ENCODE measurements at regions not wholly inside any gene's neighbourhood (a gene's known extent, or its start where the extent isn't known, plus 50 kb on each side); places are given as distances from the start of the nearest gene placed in this dataset.

DNA sequence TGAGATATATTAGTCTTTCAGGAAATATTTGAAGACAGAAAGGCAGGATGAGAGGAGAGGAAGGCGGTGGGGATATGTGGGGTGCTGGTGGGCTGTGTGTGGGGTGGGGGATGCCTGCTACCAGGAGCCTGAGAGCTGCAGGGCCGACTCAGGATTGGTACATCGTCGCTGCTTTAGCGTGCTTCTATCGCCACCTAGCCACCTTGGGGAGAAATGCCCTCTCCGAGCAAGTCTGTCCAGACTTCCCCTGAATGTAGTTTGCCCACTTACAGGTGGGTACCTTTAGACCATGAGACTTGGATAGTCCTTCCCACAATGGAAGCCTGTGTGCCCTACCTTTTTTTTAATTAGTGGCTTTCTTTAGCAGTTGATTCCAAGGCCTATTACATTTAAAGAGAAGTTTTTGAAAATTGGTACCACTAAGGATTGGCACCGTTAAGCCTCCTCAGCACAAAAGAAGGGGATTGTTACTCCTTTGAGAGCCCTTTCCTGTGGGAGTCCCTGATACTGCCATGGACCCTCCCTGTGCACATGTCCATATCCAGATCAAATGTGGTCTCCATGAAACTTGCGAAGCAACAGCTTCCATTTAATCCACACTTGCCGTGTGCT, 114.1 kb upstream of the NDUFV2 start:
- TF ChIP-seq HOXC10 (CRISPR knock-in tag; IDR thresholded peaks at IDR 0.05) = no peak
- TF ChIP-seq, protein P1, sequence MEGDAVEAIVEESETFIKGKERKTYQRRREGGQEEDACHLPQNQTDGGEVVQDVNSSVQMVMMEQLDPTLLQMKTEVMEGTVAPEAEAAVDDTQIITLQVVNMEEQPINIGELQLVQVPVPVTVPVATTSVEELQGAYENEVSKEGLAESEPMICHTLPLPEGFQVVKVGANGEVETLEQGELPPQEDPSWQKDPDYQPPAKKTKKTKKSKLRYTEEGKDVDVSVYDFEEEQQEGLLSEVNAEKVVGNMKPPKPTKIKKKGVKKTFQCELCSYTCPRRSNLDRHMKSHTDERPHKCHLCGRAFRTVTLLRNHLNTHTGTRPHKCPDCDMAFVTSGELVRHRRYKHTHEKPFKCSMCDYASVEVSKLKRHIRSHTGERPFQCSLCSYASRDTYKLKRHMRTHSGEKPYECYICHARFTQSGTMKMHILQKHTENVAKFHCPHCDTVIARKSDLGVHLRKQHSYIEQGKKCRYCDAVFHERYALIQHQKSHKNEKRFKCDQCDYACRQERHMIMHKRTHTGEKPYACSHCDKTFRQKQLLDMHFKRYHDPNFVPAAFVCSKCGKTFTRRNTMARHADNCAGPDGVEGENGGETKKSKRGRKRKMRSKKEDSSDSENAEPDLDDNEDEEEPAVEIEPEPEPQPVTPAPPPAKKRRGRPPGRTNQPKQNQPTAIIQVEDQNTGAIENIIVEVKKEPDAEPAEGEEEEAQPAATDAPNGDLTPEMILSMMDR (tag by site-specific recombination; IDR thresholded peaks at IDR 0.05) = peak; percentile 78
- no peak for TF ChIP-seq ZNF184 (tag by site-specific recombination; IDR thresholded peaks at IDR 0.05)
- TF ChIP-seq ZNF792 (tag by site-specific recombination; IDR thresholded peaks at IDR 0.05) = no peak
- no peak for TF ChIP-seq KLF1 (tag by site-specific recombination; IDR thresholded peaks at IDR 0.05)
- TF ChIP-seq, protein P2, sequence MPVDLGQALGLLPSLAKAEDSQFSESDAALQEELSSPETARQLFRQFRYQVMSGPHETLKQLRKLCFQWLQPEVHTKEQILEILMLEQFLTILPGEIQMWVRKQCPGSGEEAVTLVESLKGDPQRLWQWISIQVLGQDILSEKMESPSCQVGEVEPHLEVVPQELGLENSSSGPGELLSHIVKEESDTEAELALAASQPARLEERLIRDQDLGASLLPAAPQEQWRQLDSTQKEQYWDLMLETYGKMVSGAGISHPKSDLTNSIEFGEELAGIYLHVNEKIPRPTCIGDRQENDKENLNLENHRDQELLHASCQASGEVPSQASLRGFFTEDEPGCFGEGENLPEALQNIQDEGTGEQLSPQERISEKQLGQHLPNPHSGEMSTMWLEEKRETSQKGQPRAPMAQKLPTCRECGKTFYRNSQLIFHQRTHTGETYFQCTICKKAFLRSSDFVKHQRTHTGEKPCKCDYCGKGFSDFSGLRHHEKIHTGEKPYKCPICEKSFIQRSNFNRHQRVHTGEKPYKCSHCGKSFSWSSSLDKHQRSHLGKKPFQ (tag by site-specific recombination; IDR thresholded peaks at IDR 0.05) = no peak
- no peak for TF ChIP-seq MEIS1 (CRISPR knock-in tag; IDR thresholded peaks at IDR 0.05; ENCODE audit: borderline replicate concordance)
- no peak for TF ChIP-seq ZXDB (tag by site-specific recombination; IDR thresholded peaks at IDR 0.05)
